Ascending aorta (tissue), 2 donors: ENCODE measurements at regions not wholly inside any gene's neighbourhood (a gene's known extent, or its start where the extent isn't known, plus 50 kb on each side); places are given as distances from the start of the nearest gene placed in this dataset.
A peak's percentile ranks its signal among the peaks of the same experiment; 100 is the strongest.

ENCODE experiments used
- DNase-seq, 2 donors: peaks; one replicate each; pipeline ENCODE4 v3.0.0-alpha.2; 2019; ENCODE audit warnings: low spot score in 2 of 2
- H3K27ac ChIP-seq, 2 donors: fragments of 200-600 bp; sonication (generic); one replicate each; pipeline ENCODE4 v1.5.1; 2016 to 2017; ENCODE audit warnings: mild to moderate bottlenecking in 1 of 2
- H3K27me3 ChIP-seq: fragments of 200-600 bp; sonication (generic); one replicate; pipeline ENCODE4 v1.5.1; 2017
- H3K36me3 ChIP-seq, 2 donors: fragments of 200-600 bp; sonication (generic); one replicate each; pipeline ENCODE4 v1.5.1; 2016
- H3K4me1 ChIP-seq, 2 donors: fragments of 200-600 bp; sonication (generic); one replicate each; pipeline ENCODE4 v1.5.1; 2016 to 2017; ENCODE audit warnings: mild to moderate bottlenecking in 1 of 2
- H3K4me3 ChIP-seq, 2 donors: fragments of 200-600 bp; sonication (generic); one replicate each; pipeline ENCODE4 v1.5.1; 2016 to 2017; ENCODE audit warnings: mild to moderate bottlenecking in 1 of 2
- H3K9me3 ChIP-seq, 2 donors: fragments of 200-600 bp; sonication (generic); one replicate each; pipeline ENCODE4 v1.5.1; 2016
- intact Hi-C: fragments of 100-400 bp; cut with DNase I; formaldehyde crosslinking; loops from one replicate; pipeline ENCODE4 v1.15.1; 2023
- TF ChIP-seq, protein P1 (sequence below), 3 experiments: fragments of 200-600 bp in 2 of 3; fragments of 450-650 bp in 1 of 3; sonication (generic) in 2 of 3; IDR thresholded peaks; one replicate each; pipeline ENCODE4 v1.5.1; 2016 to 2019; ENCODE audit warnings: antibody characterized with exemption in 3 of 3, mild to moderate bottlenecking in 1 of 3, moderate library complexity in 1 of 3

DNA sequence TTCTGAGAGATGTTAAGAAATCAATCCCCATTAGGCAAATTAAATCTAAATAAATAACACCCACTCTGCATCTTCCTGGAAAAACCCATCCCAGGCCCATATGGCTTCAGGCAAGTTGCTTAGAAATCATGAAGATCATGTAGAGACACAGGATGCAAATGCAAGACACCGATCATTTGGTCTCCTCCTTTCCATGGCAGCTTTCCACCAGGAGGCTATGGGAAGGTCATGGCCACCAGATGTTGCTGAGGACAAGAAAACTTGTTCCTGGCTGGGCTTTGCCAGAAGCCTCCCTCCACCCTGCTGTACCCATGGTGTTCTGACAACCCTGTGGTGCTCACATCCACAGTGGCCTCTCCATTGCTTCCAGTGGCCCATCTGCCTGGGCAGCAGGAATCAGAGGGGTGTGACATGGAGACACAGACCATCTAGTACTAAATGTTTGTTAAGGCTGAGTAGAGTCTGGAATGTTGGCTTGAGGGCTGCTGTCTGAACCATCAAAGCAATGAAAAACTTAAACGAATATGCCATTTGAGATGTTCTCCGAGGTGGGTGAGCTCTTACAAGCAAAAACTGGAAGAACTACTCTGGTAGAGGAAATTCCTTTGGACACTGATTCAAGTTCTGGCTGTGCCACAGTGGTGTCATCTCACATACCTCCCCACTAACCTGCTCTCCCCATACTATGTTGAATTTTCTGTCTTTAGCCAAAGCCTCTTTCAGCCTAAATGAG is 293.2 kb downstream of the TNS1 start:
- TF ChIP-seq, protein P1, sequence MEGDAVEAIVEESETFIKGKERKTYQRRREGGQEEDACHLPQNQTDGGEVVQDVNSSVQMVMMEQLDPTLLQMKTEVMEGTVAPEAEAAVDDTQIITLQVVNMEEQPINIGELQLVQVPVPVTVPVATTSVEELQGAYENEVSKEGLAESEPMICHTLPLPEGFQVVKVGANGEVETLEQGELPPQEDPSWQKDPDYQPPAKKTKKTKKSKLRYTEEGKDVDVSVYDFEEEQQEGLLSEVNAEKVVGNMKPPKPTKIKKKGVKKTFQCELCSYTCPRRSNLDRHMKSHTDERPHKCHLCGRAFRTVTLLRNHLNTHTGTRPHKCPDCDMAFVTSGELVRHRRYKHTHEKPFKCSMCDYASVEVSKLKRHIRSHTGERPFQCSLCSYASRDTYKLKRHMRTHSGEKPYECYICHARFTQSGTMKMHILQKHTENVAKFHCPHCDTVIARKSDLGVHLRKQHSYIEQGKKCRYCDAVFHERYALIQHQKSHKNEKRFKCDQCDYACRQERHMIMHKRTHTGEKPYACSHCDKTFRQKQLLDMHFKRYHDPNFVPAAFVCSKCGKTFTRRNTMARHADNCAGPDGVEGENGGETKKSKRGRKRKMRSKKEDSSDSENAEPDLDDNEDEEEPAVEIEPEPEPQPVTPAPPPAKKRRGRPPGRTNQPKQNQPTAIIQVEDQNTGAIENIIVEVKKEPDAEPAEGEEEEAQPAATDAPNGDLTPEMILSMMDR (IDR thresholded peaks at IDR 0.05) = no peak
- Histone ChIP-seq H3K9me3 (no peaks in the 10 kb centered on the region), H3K27ac (peak overlapping the region; percentile 30 to 44), H3K4me1 (peaks cover 5 to 25% of the 10 kb centered on the region in 2 donors), H3K36me3 (peaks cover 4 to 11% of the 10 kb centered on the region in 2 donors), H3K27me3 (no peaks in the 10 kb centered on the region), H3K4me3 (no peak overlapping the region)
- no peak for DNase-seq
- intact Hi-C loops = loop anchor here (5.0 to 10.0 kb wide), 4 partner anchors 197 to 1192 kb away; no protein-coding TSS in a partner anchor

DNA sequence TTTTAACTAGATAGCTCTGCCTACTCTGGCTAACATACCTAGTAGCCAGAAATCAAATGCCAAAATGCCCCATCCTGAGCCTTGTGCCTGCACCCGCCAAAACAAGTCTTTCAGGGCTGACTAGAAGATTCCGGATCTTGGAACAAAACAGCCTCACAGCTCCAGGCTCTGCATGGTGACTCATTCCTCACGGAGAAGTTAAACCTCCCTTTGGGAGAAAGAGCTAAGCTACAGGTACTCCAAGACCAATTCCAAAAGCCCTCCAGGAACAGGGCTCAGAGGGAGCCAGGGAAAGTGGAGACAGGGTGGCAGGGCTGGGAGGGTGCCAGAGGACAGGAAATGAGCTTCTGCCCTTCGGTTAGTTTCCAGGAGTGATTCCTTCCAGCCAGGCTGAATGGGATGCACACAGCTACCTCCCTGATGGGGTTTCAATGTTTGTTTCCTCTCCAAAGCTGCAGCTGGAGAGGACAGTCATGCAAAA is 295.6 kb downstream of the TNS1 start:
- TF ChIP-seq, protein P1 (IDR thresholded peaks at IDR 0.05) = no peak
- H3K9me3 ChIP-seq = no peaks in the 10 kb centered on the region
- no peaks in the 10 kb centered on the region for H3K27me3 ChIP-seq
- intact Hi-C loops = loop anchor here (2.0 kb wide), 1 partner anchor 14 kb away; no protein-coding TSS in a partner anchor
- H3K4me3 ChIP-seq = no peak overlapping the region
- DNase-seq = peak in 1 of 2 donors; percentile 72
- H3K36me3 ChIP-seq = peaks cover 5 to 11% of the 10 kb centered on the region in 2 donors
- H3K27ac ChIP-seq = peak overlapping the region; percentile 28 to 71
- H3K4me1 ChIP-seq = peaks cover 5 to 14% of the 10 kb centered on the region in 2 donors

DNA sequence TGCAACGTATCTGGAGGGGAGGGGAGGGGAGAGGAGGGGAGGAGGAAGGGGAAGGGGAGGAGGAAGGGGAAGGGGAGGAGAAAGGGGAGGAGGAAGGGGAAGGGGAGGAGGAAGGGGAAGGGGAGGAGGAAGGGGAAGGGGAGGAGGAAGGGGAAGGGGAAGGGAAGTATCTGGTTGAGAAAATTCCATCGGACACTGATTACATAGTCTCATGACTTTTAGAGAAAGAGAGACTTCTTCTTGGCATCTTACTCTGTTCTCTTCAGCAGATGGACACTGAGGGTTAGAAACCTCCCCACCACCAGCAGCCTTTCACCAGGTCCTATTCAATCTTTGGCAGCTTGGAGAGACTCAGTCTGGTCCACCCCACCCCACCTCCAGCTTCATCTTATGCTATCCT is 296.3 kb downstream of the TNS1 start:
- peaks cover 5 to 13% of the 10 kb centered on the region in 2 donors for H3K36me3 ChIP-seq
- H3K27ac ChIP-seq = peak overlapping the region; percentile 28 to 71
- TF ChIP-seq, protein P1 (IDR thresholded peaks at IDR 0.05) = no peak
- no peak for DNase-seq
- H3K4me3 ChIP-seq = no peak overlapping the region
- H3K27me3 ChIP-seq = no peaks in the 10 kb centered on the region
- H3K4me1 ChIP-seq = peaks cover 5 to 14% of the 10 kb centered on the region in 2 donors
- intact Hi-C loops = loop anchor here (2.0 kb wide), 1 partner anchor 14 kb away; no protein-coding TSS in a partner anchor
- no peaks in the 10 kb centered on the region for H3K9me3 ChIP-seq

DNA sequence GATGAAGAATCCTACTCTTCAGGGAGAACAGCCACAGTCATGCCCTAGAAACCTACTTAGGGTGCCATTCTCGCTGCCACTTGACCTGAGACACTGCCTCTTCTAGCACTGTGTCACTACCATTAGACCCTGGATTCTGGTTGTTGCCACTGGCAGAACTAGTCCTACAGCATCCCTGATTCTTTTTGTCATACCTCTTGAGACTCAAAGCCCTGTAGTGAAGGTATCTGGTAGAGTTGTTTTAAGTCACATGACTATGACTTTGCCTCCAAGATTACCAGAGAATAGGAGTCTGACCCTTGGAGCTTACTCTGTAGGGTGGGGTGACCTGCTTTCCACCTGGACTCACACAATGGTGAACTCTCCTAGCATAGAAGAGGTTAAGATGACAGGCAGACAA is 296.7 kb downstream of the TNS1 start:
- peaks cover 5 to 9% of the 10 kb centered on the region in 2 donors for H3K36me3 ChIP-seq
- peak overlapping the region; percentile 28 to 71 for H3K27ac ChIP-seq
- no peak for DNase-seq
- H3K27me3 ChIP-seq = no peaks in the 10 kb centered on the region
- no peaks in the 10 kb centered on the region for H3K9me3 ChIP-seq
- intact Hi-C loops = loop anchor here (2.0 kb wide), 1 partner anchor 13 kb away; no protein-coding TSS in a partner anchor
- peaks cover 5 to 14% of the 10 kb centered on the region in 2 donors for H3K4me1 ChIP-seq
- TF ChIP-seq, protein P1 (IDR thresholded peaks at IDR 0.05) = no peak
- no peak overlapping the region for H3K4me3 ChIP-seq

DNA sequence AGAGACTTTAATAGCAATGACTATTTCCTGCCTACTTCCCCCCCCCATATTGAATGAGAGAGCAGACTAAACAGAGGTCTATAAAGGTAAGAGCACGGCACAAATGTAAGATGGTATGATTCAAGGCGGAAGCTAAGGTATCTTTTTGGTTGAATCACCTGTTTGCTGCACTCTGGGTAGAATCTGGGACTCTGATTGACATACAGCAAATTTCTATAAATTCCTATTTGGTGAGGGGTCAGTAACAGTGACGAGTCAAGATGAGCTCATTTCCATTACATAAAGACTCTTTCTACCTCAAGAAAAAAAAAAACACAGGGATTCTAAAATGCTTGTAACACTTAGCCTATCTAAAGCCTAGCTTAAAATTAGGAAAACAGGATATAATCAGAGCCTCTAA is 297.3 kb downstream of the TNS1 start:
- H3K4me1 ChIP-seq = peaks cover 5 to 14% of the 10 kb centered on the region in 2 donors
- no peaks in the 10 kb centered on the region for H3K9me3 ChIP-seq
- peaks cover 5 to 9% of the 10 kb centered on the region in 2 donors for H3K36me3 ChIP-seq
- H3K27me3 ChIP-seq = no peaks in the 10 kb centered on the region
- TF ChIP-seq, protein P1 (IDR thresholded peaks at IDR 0.05) = no peak
- H3K27ac ChIP-seq = peak overlapping the region; percentile 17 to 71
- intact Hi-C loops = no loop called here
- H3K4me3 ChIP-seq = no peak overlapping the region
- no peak for DNase-seq
